A549 (cell line): ENCODE measurements at regions not wholly inside any gene's neighbourhood (a gene's known extent, or its start where the extent isn't known, plus 50 kb on each side); places are given as distances from the start of the nearest gene placed in this dataset.

Experiments used
- ATAC-seq, 2 experiments: fragments of 200-7000 bp in 1 of 2; fragments of >200 bp in 1 of 2; cut with Nextera tagmentation in 1 of 2; cut with Tn5 transposase in 1 of 2; 3 replicates each; pipeline versions ENCODE4 v1.8.0 to v1.9.1; 2018 to 2020; ENCODE audit warnings: mild to moderate bottlenecking in 1 of 2, moderate library complexity in 1 of 2
- CTCF ChIA-PET: fragments of 300-600 bp; sonication (Branson Sonifier 250); formaldehyde crosslinking; extraction: SDS; loops from one replicate; lab custom pipeline; 2021; ENCODE audit warnings: antibody characterized with exemption, inconsistent platforms; lab: Yijun Ruan, JAX
- POLR2A ChIA-PET: fragments of 350-600 bp; formaldehyde crosslinking; extraction: SDS; loops from one replicate; lab custom pipeline; 2021; ENCODE audit warnings: antibody characterized with exemption, inconsistent platforms; lab: Yijun Ruan, JAX
- DNase-seq, 2 experiments: peaks; one replicate each; pipeline versions ENCODE4 v3.0.0 to v3.0.0-alpha.2; 2011 to 2016; ENCODE audit warnings: low read depth in 1 of 2, low spot score in 1 of 2
- FAIRE-seq: peaks from 2 replicates; lab custom pipeline; 2011; peaks lifted over from hg19 to GRCh38; lab: Jason Lieb, UNC
- H3K27ac ChIP-seq, 2 experiments: fragments of >200 bp; sonication (Bioruptor Twin); formaldehyde crosslinking; 3 replicates each; pipeline ENCODE4 v1.5.1; 2016 to 2017
- H3K4me1 ChIP-seq: fragments of >200 bp; sonication (Bioruptor Twin); formaldehyde crosslinking; 3 replicates; pipeline ENCODE4 v1.6.1; 2016
- H3K4me2 ChIP-seq: fragments of >200 bp; sonication (Bioruptor Twin); formaldehyde crosslinking; 3 replicates; pipeline ENCODE4 v1.6.1; 2016
- H3K4me3 ChIP-seq: fragments of >200 bp; sonication (Bioruptor Twin); formaldehyde crosslinking; 3 replicates; pipeline ENCODE4 v1.5.1; 2016
- H3K9me3 ChIP-seq: fragments of >200 bp; sonication (Bioruptor Twin); formaldehyde crosslinking; 3 replicates; pipeline ENCODE4 v1.6.1; 2016
- CBX2 ChIP-seq: fragments of 200-600 bp; sonication (generic); IDR thresholded peaks from 2 replicates; pipeline ENCODE4 v1.6.1; 2016; ENCODE audit warnings: low read depth, mild to moderate bottlenecking, borderline replicate concordance
- CBX8 ChIP-seq: fragments of 200-600 bp; sonication (generic); IDR thresholded peaks from 2 replicates; pipeline ENCODE4 v1.6.1; 2016
- CHD2 ChIP-seq: fragments of 150-350 bp; IDR thresholded peaks from 2 replicates; pipeline ENCODE4 v1.6.1; 2014; ENCODE audit warnings: low read length; ENCODE audit not compliant: partially characterized antibody
- CHD4 ChIP-seq: fragments of 200-600 bp; sonication (generic); IDR thresholded peaks from 2 replicates; pipeline ENCODE4 v1.6.1; 2016; ENCODE audit warnings: antibody characterized with exemption, mild to moderate bottlenecking, borderline replicate concordance
- ESRRA ChIP-seq: fragments of 150-350 bp; IDR thresholded peaks from 2 replicates; pipeline ENCODE4 v1.6.1; 2014; ENCODE audit warnings: mild to moderate bottlenecking, low read length, borderline replicate concordance
- FOSB ChIP-seq: fragments of 250-450 bp; sonication (Bioruptor Pico); IDR thresholded peaks from 2 replicates; pipeline ENCODE4 v1.5.0; 2020; ENCODE audit warnings: mild to moderate bottlenecking, moderate library complexity
- GATA3 ChIP-seq: IDR thresholded peaks from 2 replicates; pipeline ENCODE4 v1.6.1; 2012; ENCODE audit warnings: borderline replicate concordance
- HDAC2 ChIP-seq: fragments of 200-600 bp; sonication (generic); IDR thresholded peaks from 2 replicates; pipeline ENCODE4 v1.6.1; 2016
- HOXB13 ChIP-seq: fragments of 250-450 bp; sonication (Bioruptor Pico); IDR thresholded peaks from 2 replicates; pipeline ENCODE4 v1.5.0; 2020; ENCODE audit warnings: low read depth, mild to moderate bottlenecking, moderate library complexity
- HOXB5 ChIP-seq: fragments of 250-450 bp; sonication (Bioruptor Pico); IDR thresholded peaks from 2 replicates; pipeline ENCODE4 v1.5.0; 2020; ENCODE audit warnings: mild to moderate bottlenecking, moderate library complexity
- MYC ChIP-seq: IDR thresholded peaks from 2 replicates; pipeline ENCODE4 v1.6.1; 2012; ENCODE audit warnings: mild to moderate bottlenecking, inconsistent platforms, low read length, improper control_type of control experiment, borderline replicate concordance
- NFE2L2 ChIP-seq: fragments of 150-350 bp; conservative IDR thresholded peaks from 2 replicates; pipeline ENCODE4 v1.6.1; 2014; ENCODE audit warnings: low read length
- PHF8 ChIP-seq: fragments of 200-600 bp; sonication (generic); IDR thresholded peaks from 2 replicates; pipeline ENCODE4 v1.6.1; 2016; ENCODE audit warnings: low read depth, mild to moderate bottlenecking, antibody characterized with exemption, moderate library complexity, borderline replicate concordance
- POLR2A ChIP-seq: IDR thresholded peaks from 2 replicates; pipeline ENCODE4 v1.6.1; 2012; ENCODE audit warnings: mild to moderate bottlenecking, low read length
- POLR2AphosphoS2 ChIP-seq: conservative IDR thresholded peaks from 2 replicates; pipeline ENCODE4 v1.6.1; 2012; ENCODE audit warnings: low read length, improper control_type of control experiment, inconsistent platforms
- RNF2 ChIP-seq: fragments of 200-600 bp; sonication (generic); IDR thresholded peaks from 2 replicates; pipeline ENCODE4 v1.6.1; 2016; ENCODE audit warnings: low read depth, mild to moderate bottlenecking, antibody characterized with exemption, moderate library complexity, borderline replicate concordance
- TFCP2L1 ChIP-seq: fragments of 250-450 bp; sonication (Bioruptor Pico); IDR thresholded peaks from 2 replicates; pipeline ENCODE4 v1.5.0; 2021; ENCODE audit warnings: mild to moderate bottlenecking
- ZFP36 ChIP-seq: fragments of 450-650 bp; IDR thresholded peaks from 2 replicates; pipeline ENCODE4 v1.6.1; 2014; ENCODE audit warnings: borderline replicate concordance; ENCODE audit not compliant: partially characterized antibody
- ZSCAN20 ChIP-seq: fragments of 250-450 bp; sonication (Bioruptor Pico); IDR thresholded peaks from 2 replicates; pipeline ENCODE4 v1.8.0; 2022; ENCODE audit warnings: mild to moderate bottlenecking, moderate library complexity
- WGBS: methylation state at CpG from one replicate; pipeline ENCODE4 v1.1.6; 2017; ENCODE audit errors: missing lambda C conversion rate; 5-methylcytosine and 5-hydroxymethylcytosine counted together
- TF ChIP-seq, protein P1 (sequence below): fragments of 450-650 bp; IDR thresholded peaks from 2 replicates; pipeline ENCODE4 v1.6.1; 2014; ENCODE audit warnings: antibody characterized with exemption
- TF ChIP-seq, protein P2 (sequence below): fragments of >200 bp; sonication (Bioruptor Twin); formaldehyde crosslinking; IDR thresholded peaks from 3 replicates; pipeline ENCODE4 v1.5.1; 2016
- TF ChIP-seq, protein P3 (sequence below): IDR thresholded peaks from 2 replicates; pipeline ENCODE4 v1.6.1; 2012
- TF ChIP-seq, protein P4 (sequence below): IDR thresholded peaks from 2 replicates; pipeline ENCODE4 v1.6.1; 2012; ENCODE audit warnings: low read depth, borderline replicate concordance
- TF ChIP-seq, protein P5 (sequence below): IDR thresholded peaks from 2 replicates; pipeline ENCODE4 v1.6.1; 2012

DNA sequence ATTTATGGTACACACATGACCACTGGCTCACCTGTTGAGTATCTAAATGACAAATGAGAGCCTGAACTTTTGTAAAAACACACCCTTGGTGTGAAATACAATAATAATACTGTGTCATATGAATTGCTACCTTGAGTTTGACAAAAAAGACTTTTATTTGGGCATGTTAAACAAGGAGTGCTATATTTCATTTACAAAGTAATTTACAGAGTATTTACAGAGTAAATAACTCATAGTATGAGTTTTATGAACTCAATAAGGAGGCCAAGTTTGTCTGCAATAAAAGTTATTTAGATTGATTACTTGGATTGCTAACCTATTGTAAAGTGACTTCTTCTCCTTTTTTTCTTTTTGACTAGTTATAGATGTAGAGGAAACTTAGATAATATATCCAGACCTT lies 146.0 kb upstream of the NUDT12 start:
- H3K4me2 ChIP-seq = no peak overlapping the region
- no peak overlapping the region for H3K27ac ChIP-seq
- ChIA-PET CTCF (no interaction called here), POLR2A (no interaction called here)
- no peak for TF ChIP-seq CHD2
- TF ChIP-seq, protein P1, sequence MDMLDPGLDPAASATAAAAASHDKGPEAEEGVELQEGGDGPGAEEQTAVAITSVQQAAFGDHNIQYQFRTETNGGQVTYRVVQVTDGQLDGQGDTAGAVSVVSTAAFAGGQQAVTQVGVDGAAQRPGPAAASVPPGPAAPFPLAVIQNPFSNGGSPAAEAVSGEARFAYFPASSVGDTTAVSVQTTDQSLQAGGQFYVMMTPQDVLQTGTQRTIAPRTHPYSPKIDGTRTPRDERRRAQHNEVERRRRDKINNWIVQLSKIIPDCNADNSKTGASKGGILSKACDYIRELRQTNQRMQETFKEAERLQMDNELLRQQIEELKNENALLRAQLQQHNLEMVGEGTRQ = no peak
- no peak for TF ChIP-seq PHF8
- no peak for TF ChIP-seq CBX2
- no peak for TF ChIP-seq GATA3
- TF ChIP-seq POLR2A = no peak
- TF ChIP-seq POLR2AphosphoS2 = no peak
- no peak for TF ChIP-seq CBX8
- TF ChIP-seq, protein P2, sequence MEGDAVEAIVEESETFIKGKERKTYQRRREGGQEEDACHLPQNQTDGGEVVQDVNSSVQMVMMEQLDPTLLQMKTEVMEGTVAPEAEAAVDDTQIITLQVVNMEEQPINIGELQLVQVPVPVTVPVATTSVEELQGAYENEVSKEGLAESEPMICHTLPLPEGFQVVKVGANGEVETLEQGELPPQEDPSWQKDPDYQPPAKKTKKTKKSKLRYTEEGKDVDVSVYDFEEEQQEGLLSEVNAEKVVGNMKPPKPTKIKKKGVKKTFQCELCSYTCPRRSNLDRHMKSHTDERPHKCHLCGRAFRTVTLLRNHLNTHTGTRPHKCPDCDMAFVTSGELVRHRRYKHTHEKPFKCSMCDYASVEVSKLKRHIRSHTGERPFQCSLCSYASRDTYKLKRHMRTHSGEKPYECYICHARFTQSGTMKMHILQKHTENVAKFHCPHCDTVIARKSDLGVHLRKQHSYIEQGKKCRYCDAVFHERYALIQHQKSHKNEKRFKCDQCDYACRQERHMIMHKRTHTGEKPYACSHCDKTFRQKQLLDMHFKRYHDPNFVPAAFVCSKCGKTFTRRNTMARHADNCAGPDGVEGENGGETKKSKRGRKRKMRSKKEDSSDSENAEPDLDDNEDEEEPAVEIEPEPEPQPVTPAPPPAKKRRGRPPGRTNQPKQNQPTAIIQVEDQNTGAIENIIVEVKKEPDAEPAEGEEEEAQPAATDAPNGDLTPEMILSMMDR = no peak
- TF ChIP-seq ESRRA = no peak
- no peak for TF ChIP-seq HOXB5 (CRISPR knock-in tag)
- no peak for TF ChIP-seq ZSCAN20
- TF ChIP-seq MYC = no peak
- no peak for TF ChIP-seq CHD4
- no peak for TF ChIP-seq ZFP36
- TF ChIP-seq, protein P3, sequence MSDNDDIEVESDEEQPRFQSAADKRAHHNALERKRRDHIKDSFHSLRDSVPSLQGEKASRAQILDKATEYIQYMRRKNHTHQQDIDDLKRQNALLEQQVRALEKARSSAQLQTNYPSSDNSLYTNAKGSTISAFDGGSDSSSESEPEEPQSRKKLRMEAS = no peak
- no peak for TF ChIP-seq RNF2
- no peak for ATAC-seq
- FAIRE-seq = no peak
- H3K4me3 ChIP-seq = no peak overlapping the region
- H3K4me1 ChIP-seq = no peaks in the 10 kb centered on the region
- no peak for DNase-seq
- no peaks in the 10 kb centered on the region for H3K9me3 ChIP-seq

DNA sequence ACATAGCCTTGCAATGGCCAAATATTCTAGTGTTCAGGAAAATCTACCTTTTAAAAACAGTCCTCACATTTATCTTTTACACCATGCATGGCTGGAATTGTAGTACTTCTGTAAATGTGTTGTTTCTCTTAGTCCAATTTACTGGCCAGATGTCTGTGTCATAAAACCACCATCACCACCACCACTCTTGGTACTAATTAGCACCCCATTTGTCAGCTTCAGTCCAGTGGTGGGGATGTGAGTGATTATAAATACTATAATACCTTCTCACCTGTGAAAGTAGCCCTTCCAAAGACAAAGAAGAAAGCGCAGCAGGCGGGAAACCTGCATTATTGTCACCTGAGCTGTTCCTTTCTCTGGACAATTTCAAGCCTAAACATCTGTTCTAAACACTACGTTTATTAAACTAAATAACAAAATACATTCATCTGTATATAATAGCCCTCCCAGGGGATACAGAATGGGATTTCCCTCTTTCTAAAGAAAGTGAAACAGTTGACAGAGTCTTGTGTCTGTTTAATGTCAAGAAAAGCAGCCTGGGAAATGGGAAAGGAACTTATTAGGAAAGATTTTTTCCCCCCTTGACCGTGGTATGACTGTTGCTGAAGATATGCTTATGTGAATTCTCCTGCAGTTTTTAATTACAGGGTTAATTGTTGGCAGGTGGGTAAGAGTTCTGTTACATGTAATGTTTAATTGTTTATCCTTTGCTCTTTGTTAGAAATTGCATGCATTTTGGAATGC lies 144.5 kb upstream of the NUDT12 start:
- WGBS = 37% methylated on average over 4 of the region's 4 CpGs
- H3K4me1 ChIP-seq = no peaks in the 10 kb centered on the region
- H3K4me3 ChIP-seq = no peak overlapping the region
- ATAC-seq = no peak
- ChIA-PET POLR2A (no interaction called here), CTCF (no interaction called here)
- no peak for DNase-seq
- FAIRE-seq = no peak
- no peaks in the 10 kb centered on the region for H3K9me3 ChIP-seq
- no peak overlapping the region for H3K27ac ChIP-seq
- H3K4me2 ChIP-seq = no peak overlapping the region
- no peak for TF ChIP-seq TFCP2L1 (CRISPR knock-in tag)
- TF ChIP-seq NFE2L2 = no peak
- no peak for TF ChIP-seq HDAC2
- TF ChIP-seq, protein P4, sequence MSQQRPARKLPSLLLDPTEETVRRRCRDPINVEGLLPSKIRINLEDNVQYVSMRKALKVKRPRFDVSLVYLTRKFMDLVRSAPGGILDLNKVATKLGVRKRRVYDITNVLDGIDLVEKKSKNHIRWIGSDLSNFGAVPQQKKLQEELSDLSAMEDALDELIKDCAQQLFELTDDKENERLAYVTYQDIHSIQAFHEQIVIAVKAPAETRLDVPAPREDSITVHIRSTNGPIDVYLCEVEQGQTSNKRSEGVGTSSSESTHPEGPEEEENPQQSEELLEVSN = no peak
- TF ChIP-seq HOXB5 (CRISPR knock-in tag) = no peak
- TF ChIP-seq FOSB (CRISPR knock-in tag) = no peak
- TF ChIP-seq HOXB13 (CRISPR knock-in tag) = no peak
- TF ChIP-seq, protein P5, sequence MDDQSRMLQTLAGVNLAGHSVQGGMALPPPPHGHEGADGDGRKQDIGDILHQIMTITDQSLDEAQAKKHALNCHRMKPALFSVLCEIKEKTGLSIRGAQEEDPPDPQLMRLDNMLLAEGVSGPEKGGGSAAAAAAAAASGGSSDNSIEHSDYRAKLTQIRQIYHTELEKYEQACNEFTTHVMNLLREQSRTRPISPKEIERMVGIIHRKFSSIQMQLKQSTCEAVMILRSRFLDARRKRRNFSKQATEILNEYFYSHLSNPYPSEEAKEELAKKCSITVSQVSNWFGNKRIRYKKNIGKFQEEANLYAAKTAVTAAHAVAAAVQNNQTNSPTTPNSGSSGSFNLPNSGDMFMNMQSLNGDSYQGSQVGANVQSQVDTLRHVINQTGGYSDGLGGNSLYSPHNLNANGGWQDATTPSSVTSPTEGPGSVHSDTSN = no peak
